ENCODE measurements at regions not wholly inside any gene's neighbourhood (a gene's known extent, or its start where the extent isn't known, plus 50 kb on each side); places are given as distances from the start of the nearest gene placed in this dataset.

DNA sequence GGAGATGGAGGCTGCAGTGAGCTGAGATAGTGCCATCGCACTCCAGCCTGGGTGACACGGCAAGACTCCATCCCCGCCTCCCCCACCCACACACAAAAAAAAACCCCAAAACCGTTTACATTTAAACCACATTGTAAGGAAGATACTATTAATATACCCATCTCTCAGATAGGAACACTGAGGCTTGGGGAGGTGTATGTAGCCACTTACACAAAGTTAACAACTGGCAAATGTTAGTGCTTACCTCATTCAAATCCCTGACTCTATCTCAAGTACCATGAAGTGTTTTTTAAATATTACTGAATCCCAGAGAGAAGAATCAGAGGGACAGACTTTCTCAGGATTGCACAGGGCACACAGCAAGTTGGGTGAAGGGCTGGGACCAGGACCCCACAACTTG lies 164.5 kb downstream of the MIAT start:
- Histone ChIP-seq H3K9me3 (peaks cover 0 to 16% (median 13%) of the 10 kb centered on the region in 3 donors), H3K4me3 (no peak overlapping the region), H3K27me3 (no peaks in the 10 kb centered on the region), H3K36me3 (peaks cover 3 to 19% (median 6%) of the 10 kb centered on the region in 3 donors), H3K27ac (no peak overlapping the region), H3K4me1 (peaks cover 0 to under 1% (median 0%) of the 10 kb centered on the region in 4 donors)
- peak in 1 of 2 donors; percentile 6 for DNase-seq
- TF ChIP-seq CTCF (IDR thresholded peaks at IDR 0.05) = no peak
- intact Hi-C loops (cut with DNase I; ENCODE audit: low total_unique reads) = no loop called here

- no peak for TF ChIP-seq CTCF (IDR thresholded peaks at IDR 0.05)
- no peak overlapping the region for H3K27ac ChIP-seq
- intact Hi-C loops (cut with DNase I; ENCODE audit: low total_unique reads) = no loop called here
- no peaks in the 10 kb centered on the region for H3K27me3 ChIP-seq
- peaks cover 0 to 16% (median 13%) of the 10 kb centered on the region in 3 donors for H3K9me3 ChIP-seq
- peaks cover 3 to 17% (median 6%) of the 10 kb centered on the region in 3 donors for H3K36me3 ChIP-seq
- peak in 1 of 2 donors; percentile 33 for DNase-seq
- H3K4me3 ChIP-seq = no peak overlapping the region
- H3K4me1 ChIP-seq = peaks cover 0 to 5% (median 2%) of the 10 kb centered on the region in 4 donors
Observed at GRCh38 chr22:26822313-26822712, 164.9 kb downstream of the MIAT start.

DNA sequence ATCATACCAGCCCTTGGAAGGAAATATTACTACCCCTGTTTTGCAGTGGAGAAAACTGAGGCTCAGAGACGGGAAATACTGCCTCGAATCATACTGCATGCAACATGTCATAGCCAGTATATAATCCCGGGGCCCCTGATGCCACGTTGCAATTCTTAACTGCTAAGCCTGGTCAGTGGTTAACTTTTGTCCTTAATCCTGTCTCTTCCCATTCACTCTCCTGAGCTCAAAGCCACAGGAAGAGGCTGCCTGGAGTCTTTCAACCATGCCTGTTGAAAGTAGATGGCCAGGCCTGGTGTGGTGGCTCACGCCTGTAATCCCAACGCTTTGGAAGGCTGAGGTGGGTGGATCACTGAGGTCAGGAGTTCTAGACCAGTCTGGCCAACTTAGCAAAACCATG lies 166.6 kb downstream of the MIAT start:
- peaks cover 0 to under 1% (median 0%) of the 10 kb centered on the region in 3 donors for H3K36me3 ChIP-seq
- H3K27me3 ChIP-seq = no peaks in the 10 kb centered on the region
- peaks cover 0 to 19% (median 7%) of the 10 kb centered on the region in 4 donors for H3K4me1 ChIP-seq
- DNase-seq = peak in 1 of 2 donors; percentile 5
- H3K27ac ChIP-seq = no peak overlapping the region
- TF ChIP-seq CTCF (IDR thresholded peaks at IDR 0.05) = no peak
- no peak overlapping the region for H3K4me3 ChIP-seq
- intact Hi-C loops (cut with DNase I; ENCODE audit: low total_unique reads) = no loop called here
- H3K9me3 ChIP-seq = peaks cover 0 to under 1% (median 0%) of the 10 kb centered on the region in 3 donors

GRCh38 chr22:26825960-26826935 lies 168.9 kb downstream of the MIAT start:
- DNase-seq = no peak
- Histone ChIP-seq H3K4me3 (no peak overlapping the region), H3K27ac (no peak overlapping the region), H3K4me1 (peaks cover 0 to 19% (median 7%) of the 10 kb centered on the region in 4 donors), H3K27me3 (no peaks in the 10 kb centered on the region), H3K36me3 (no peaks in the 10 kb centered on the region), H3K9me3 (no peaks in the 10 kb centered on the region)
- intact Hi-C loops (cut with DNase I; ENCODE audit: low total_unique reads) = no loop called here
- no peak for TF ChIP-seq CTCF (IDR thresholded peaks at IDR 0.05)

GRCh38 chr22:26827611-26828010 lies 170.2 kb downstream of the MIAT start:
- Histone ChIP-seq H3K36me3 (no peaks in the 10 kb centered on the region), H3K9me3 (no peaks in the 10 kb centered on the region), H3K4me3 (no peak overlapping the region), H3K27ac (peak overlapping the region; percentile 20 to 43), H3K4me1 (peaks cover 0 to 19% (median 7%) of the 10 kb centered on the region in 4 donors), H3K27me3 (no peaks in the 10 kb centered on the region)
- TF ChIP-seq CTCF (IDR thresholded peaks at IDR 0.05) = no peak
- intact Hi-C loops (cut with DNase I; ENCODE audit: low total_unique reads) = no loop called here
- no peak for DNase-seq

Measured in tibial artery (tissue), 4 donors.